ENCODE measurements at regions not wholly inside any gene's neighbourhood (a gene's known extent, or its start where the extent isn't known, plus 50 kb on each side); places are given as distances from the start of the nearest gene placed in this dataset.

DNA sequence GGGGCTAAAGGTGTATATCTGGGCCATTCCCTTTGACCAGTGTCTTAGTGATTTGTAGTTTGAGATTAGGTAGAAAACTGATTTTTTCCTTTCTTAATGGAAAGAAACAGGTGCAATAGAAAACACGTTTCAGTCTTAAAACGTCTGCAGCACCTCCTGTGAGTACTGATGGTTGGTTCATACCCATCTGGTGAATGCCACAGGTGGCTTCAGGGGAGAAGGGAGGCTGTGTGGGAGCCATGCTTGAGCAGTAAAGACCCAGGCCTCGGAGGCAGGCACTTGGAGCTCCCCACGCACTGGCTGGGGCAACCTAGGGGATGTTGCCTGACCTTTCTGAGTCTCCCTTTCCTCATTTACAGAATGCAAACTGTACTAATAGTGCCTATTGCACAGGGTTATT is 171.5 kb upstream of the GRB10 start:
- no peak overlapping the region for H3K27ac ChIP-seq
- TF ChIP-seq, protein P1, sequence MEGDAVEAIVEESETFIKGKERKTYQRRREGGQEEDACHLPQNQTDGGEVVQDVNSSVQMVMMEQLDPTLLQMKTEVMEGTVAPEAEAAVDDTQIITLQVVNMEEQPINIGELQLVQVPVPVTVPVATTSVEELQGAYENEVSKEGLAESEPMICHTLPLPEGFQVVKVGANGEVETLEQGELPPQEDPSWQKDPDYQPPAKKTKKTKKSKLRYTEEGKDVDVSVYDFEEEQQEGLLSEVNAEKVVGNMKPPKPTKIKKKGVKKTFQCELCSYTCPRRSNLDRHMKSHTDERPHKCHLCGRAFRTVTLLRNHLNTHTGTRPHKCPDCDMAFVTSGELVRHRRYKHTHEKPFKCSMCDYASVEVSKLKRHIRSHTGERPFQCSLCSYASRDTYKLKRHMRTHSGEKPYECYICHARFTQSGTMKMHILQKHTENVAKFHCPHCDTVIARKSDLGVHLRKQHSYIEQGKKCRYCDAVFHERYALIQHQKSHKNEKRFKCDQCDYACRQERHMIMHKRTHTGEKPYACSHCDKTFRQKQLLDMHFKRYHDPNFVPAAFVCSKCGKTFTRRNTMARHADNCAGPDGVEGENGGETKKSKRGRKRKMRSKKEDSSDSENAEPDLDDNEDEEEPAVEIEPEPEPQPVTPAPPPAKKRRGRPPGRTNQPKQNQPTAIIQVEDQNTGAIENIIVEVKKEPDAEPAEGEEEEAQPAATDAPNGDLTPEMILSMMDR (IDR thresholded peaks at IDR 0.05) = no peak
- TF ChIP-seq POLR2A (IDR thresholded peaks at IDR 0.05) = no peak
- TF ChIP-seq POLR2AphosphoS5 (IDR thresholded peaks at IDR 0.05) = no peak
- TF ChIP-seq EP300 (IDR thresholded peaks at IDR 0.05) = no peak
- H3K4me3 ChIP-seq = no peak overlapping the region
- WGBS, 5 donors = 72 to 88% (median 85%) methylated on average over 4 of the region's 4 CpGs
- peaks cover 0 to 13% (median 4%) of the 10 kb centered on the region in 4 donors for H3K9me3 ChIP-seq
- no peaks in the 10 kb centered on the region for H3K36me3 ChIP-seq
- no peak for DNase-seq
- H3K27me3 ChIP-seq = no peaks in the 10 kb centered on the region
- no peaks in the 10 kb centered on the region for H3K4me1 ChIP-seq
- intact Hi-C loops (cut with DNase I; ENCODE audit: low total_unique reads) = no loop called here

GRCh38 chr7:50953820-50954219 is 171.1 kb upstream of the GRB10 start:
- H3K27ac ChIP-seq = no peak overlapping the region
- H3K9me3 ChIP-seq = peaks cover 0 to 14% (median 8%) of the 10 kb centered on the region in 4 donors
- H3K27me3 ChIP-seq = no peaks in the 10 kb centered on the region
- WGBS, 5 donors = 68 to 82% (median 72%) methylated on average over 3 of the region's 3 CpGs
- no peak overlapping the region for H3K4me3 ChIP-seq
- no peak for DNase-seq
- TF ChIP-seq POLR2A (IDR thresholded peaks at IDR 0.05) (no peak), EP300 (IDR thresholded peaks at IDR 0.05) (no peak), POLR2AphosphoS5 (IDR thresholded peaks at IDR 0.05) (no peak)
- TF ChIP-seq, protein P1 (IDR thresholded peaks at IDR 0.05) = no peak
- no peaks in the 10 kb centered on the region for H3K36me3 ChIP-seq
- H3K4me1 ChIP-seq = no peaks in the 10 kb centered on the region
- intact Hi-C loops (cut with DNase I; ENCODE audit: low total_unique reads) = no loop called here

DNA sequence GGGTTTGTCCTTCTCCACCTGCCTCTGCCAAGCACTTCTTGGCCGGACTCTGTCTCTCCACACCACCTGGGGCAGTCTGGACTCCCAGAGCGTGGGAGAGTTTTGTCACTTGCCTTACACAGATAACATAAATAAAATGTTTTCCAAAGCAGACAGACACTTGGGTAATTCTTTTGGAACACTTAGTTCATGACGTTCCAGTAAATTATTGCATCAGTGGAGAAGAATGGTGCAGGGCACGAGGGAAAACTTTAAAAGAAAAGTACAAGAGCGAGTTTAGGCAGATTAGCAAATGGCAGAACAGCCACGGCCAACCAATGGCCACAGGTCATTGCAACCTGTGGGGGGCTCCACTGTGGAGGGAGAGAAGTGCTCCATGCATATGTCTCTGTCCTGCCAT is 170.6 kb upstream of the GRB10 start:
- Histone ChIP-seq H3K27ac (no peak overlapping the region), H3K27me3 (no peaks in the 10 kb centered on the region), H3K36me3 (no peaks in the 10 kb centered on the region), H3K4me1 (no peaks in the 10 kb centered on the region), H3K4me3 (no peak overlapping the region), H3K9me3 (peaks cover 0 to 14% (median 12%) of the 10 kb centered on the region in 4 donors)
- DNase-seq = no peak
- intact Hi-C loops (cut with DNase I; ENCODE audit: low total_unique reads) = no loop called here
- WGBS, 5 donors = 66 to 83% (median 76%) methylated on average over 6 of the region's 6 CpGs
- TF ChIP-seq POLR2AphosphoS5 (IDR thresholded peaks at IDR 0.05) = no peak
- TF ChIP-seq POLR2A (IDR thresholded peaks at IDR 0.05) = no peak
- TF ChIP-seq EP300 (IDR thresholded peaks at IDR 0.05) = no peak
- TF ChIP-seq, protein P1 (IDR thresholded peaks at IDR 0.05) = no peak

GRCh38 chr7:50952544-50952943 is 169.8 kb upstream of the GRB10 start:
- TF ChIP-seq POLR2AphosphoS5 (IDR thresholded peaks at IDR 0.05) = no peak
- no peak for TF ChIP-seq POLR2A (IDR thresholded peaks at IDR 0.05)
- no peak for TF ChIP-seq EP300 (IDR thresholded peaks at IDR 0.05)
- H3K27me3 ChIP-seq = no peaks in the 10 kb centered on the region
- H3K4me3 ChIP-seq = no peak overlapping the region
- no peak overlapping the region for H3K27ac ChIP-seq
- intact Hi-C loops (cut with DNase I; ENCODE audit: low total_unique reads) = no loop called here
- peaks cover 0 to 16% (median 12%) of the 10 kb centered on the region in 4 donors for H3K9me3 ChIP-seq
- no peaks in the 10 kb centered on the region for H3K4me1 ChIP-seq
- DNase-seq = no peak
- 23 to 34% (median 30%) methylated on average over 3 of the region's 3 CpGs for WGBS, 5 donors
- H3K36me3 ChIP-seq = no peaks in the 10 kb centered on the region

GRCh38 chr7:50952120-50952519 is 169.4 kb upstream of the GRB10 start:
- Histone ChIP-seq H3K4me3 (no peak overlapping the region), H3K27me3 (peaks cover 0 to 1% (median 0%) of the 10 kb centered on the region in 3 donors), H3K36me3 (no peaks in the 10 kb centered on the region), H3K27ac (no peak overlapping the region), H3K9me3 (peaks cover 0 to 16% (median 12%) of the 10 kb centered on the region in 4 donors), H3K4me1 (no peaks in the 10 kb centered on the region)
- 48 to 72% (median 51%) methylated on average over 1 of the region's 1 CpG for WGBS, 5 donors
- DNase-seq = no peak
- intact Hi-C loops (cut with DNase I; ENCODE audit: low total_unique reads) = no loop called here
- no peak for TF ChIP-seq EP300 (IDR thresholded peaks at IDR 0.05)
- no peak for TF ChIP-seq POLR2A (IDR thresholded peaks at IDR 0.05)
- TF ChIP-seq, protein P1 (IDR thresholded peaks at IDR 0.05) = no peak
- TF ChIP-seq POLR2AphosphoS5 (IDR thresholded peaks at IDR 0.05) = no peak

All from stomach (tissue), 8 donors.